Right lobe of liver (tissue), 4 donors: ENCODE measurements at regions not wholly inside any gene's neighbourhood (a gene's known extent, or its start where the extent isn't known, plus 50 kb on each side); places are given as distances from the start of the nearest gene placed in this dataset.

Experiments
- POLR2A ChIP-seq: fragments of 450-650 bp; IDR thresholded peaks from one replicate; pipeline ENCODE4 v1.6.1; 2017; ENCODE audit warnings: antibody characterized with exemption, mild to moderate bottlenecking
- TF ChIP-seq, protein P1 (sequence below), 4 donors: fragments of 200-600 bp in 3 of 4; fragments of 450-650 bp in 1 of 4; IDR thresholded peaks; one replicate each; pipeline versions ENCODE4 v1.5.1 to v1.8.0; 2016 to 2022; ENCODE audit warnings: antibody characterized with exemption in 4 of 4, mild to moderate bottlenecking in 2 of 4
- donor health status: DM: no; HTN: no; CAD: no.
- donor health status: DM: no; HTN: no; CAD: no.
- donor health status: DM: no; HTN: yes; CAD: no.

DNA sequence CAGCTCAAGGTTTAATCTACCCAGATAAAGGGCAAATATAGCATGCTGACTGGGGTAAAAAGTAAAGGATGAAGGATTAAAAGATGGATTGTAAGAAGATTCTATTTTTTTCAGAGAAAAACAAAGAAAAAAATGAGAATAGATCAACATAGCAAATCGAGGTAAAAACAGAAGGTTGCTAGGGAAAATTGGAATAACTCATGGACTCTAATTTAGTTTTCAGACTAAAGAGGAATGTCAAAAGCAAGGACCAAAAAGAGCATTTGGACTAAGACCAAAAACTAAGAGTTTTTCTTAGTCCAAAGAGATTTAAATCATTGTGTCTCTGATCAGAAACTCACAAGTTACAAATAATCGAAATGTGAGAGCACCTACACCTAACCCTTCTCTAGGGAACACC is 250.7 kb upstream of the PTPRD start:
- TF ChIP-seq, protein P1, sequence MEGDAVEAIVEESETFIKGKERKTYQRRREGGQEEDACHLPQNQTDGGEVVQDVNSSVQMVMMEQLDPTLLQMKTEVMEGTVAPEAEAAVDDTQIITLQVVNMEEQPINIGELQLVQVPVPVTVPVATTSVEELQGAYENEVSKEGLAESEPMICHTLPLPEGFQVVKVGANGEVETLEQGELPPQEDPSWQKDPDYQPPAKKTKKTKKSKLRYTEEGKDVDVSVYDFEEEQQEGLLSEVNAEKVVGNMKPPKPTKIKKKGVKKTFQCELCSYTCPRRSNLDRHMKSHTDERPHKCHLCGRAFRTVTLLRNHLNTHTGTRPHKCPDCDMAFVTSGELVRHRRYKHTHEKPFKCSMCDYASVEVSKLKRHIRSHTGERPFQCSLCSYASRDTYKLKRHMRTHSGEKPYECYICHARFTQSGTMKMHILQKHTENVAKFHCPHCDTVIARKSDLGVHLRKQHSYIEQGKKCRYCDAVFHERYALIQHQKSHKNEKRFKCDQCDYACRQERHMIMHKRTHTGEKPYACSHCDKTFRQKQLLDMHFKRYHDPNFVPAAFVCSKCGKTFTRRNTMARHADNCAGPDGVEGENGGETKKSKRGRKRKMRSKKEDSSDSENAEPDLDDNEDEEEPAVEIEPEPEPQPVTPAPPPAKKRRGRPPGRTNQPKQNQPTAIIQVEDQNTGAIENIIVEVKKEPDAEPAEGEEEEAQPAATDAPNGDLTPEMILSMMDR (IDR thresholded peaks at IDR 0.05): no peak
- TF ChIP-seq POLR2A: no peak
